ACC112 (cell line): ENCODE measurements at regions not wholly inside any gene's neighbourhood (a gene's known extent, or its start where the extent isn't known, plus 50 kb on each side); places are given as distances from the start of the nearest gene placed in this dataset.

Experiments
- H2AFZ ChIP-seq: fragments of 200-600 bp; sonication (generic); one replicate; pipeline ENCODE4 v1.6.0; 2017; ENCODE audit warnings: antibody characterized with exemption, low read length; ENCODE audit not compliant: unreplicated experiment
- H3K27ac ChIP-seq: fragments of 200-600 bp; sonication (generic); 2 replicates; pipeline ENCODE4 v1.5.1; 2014; ENCODE audit warnings: low read depth, mild to moderate bottlenecking, antibody characterized with exemption, low read length, moderate library complexity
- H3K27me3 ChIP-seq: fragments of 200-600 bp; sonication (generic); 2 replicates; pipeline ENCODE4 v1.6.1; 2014; ENCODE audit warnings: mild to moderate bottlenecking, antibody characterized with exemption, low read length, moderate library complexity, mixed read lengths; ENCODE audit not compliant: insufficient read depth
- H3K36me3 ChIP-seq: fragments of 200-600 bp; sonication (generic); 2 replicates; pipeline ENCODE4 v1.6.1; 2016; ENCODE audit warnings: mild to moderate bottlenecking, antibody characterized with exemption, low read length, moderate library complexity, mixed read lengths; ENCODE audit not compliant: insufficient read depth
- H3K4me1 ChIP-seq: fragments of 200-600 bp; sonication (generic); one replicate; pipeline ENCODE4 v1.6.1; 2016; ENCODE audit warnings: low read length, mixed read lengths; ENCODE audit not compliant: insufficient read depth, unreplicated experiment, control insufficient read depth
- H3K4me3 ChIP-seq: fragments of 200-600 bp; sonication (generic); 2 replicates; pipeline ENCODE4 v1.5.1; 2014; ENCODE audit warnings: mild to moderate bottlenecking, low read depth, low read length
- H3K79me2 ChIP-seq: fragments of 200-600 bp; sonication (generic); one replicate; pipeline ENCODE4 v1.6.0; 2016; ENCODE audit warnings: low read length; ENCODE audit not compliant: control insufficient read depth, unreplicated experiment, insufficient read depth

- Histone ChIP-seq H2AFZ (no peak overlapping the region), H3K36me3 (no peaks in the 10 kb centered on the region), H3K27ac (no peak overlapping the region), H3K4me3 (no peak overlapping the region), H3K27me3 (peaks cover 22% of the 10 kb centered on the region; the same call in 1 of the 2 replicates), H3K79me2 (no peaks in the 10 kb centered on the region), H3K4me1 (no peaks in the 10 kb centered on the region)
Observed at GRCh38 chr9:117612317-117612716, 91.9 kb upstream of the TLR4 start.

- Histone ChIP-seq H3K79me2 (no peaks in the 10 kb centered on the region), H3K36me3 (no peaks in the 10 kb centered on the region), H2AFZ (no peak overlapping the region), H3K4me1 (no peaks in the 10 kb centered on the region), H3K27me3 (no peaks in the 10 kb centered on the region), H3K27ac (no peak overlapping the region), H3K4me3 (no peak overlapping the region)
Observed at GRCh38 chr9:117597977-117598376, 106.2 kb upstream of the TLR4 start.

- Histone ChIP-seq H3K4me1 (no peaks in the 10 kb centered on the region), H3K4me3 (no peak overlapping the region), H2AFZ (no peak overlapping the region), H3K27me3 (no peaks in the 10 kb centered on the region), H3K79me2 (no peaks in the 10 kb centered on the region), H3K36me3 (no peaks in the 10 kb centered on the region), H3K27ac (no peak overlapping the region)
Observed at GRCh38 chr9:117596678-117597077, 107.5 kb upstream of the TLR4 start.

GRCh38 chr9:117595650-117596049, 108.6 kb upstream of the TLR4 start:
- H3K27me3 ChIP-seq = no peaks in the 10 kb centered on the region
- H3K27ac ChIP-seq = no peak overlapping the region
- no peaks in the 10 kb centered on the region for H3K4me1 ChIP-seq
- no peaks in the 10 kb centered on the region for H3K79me2 ChIP-seq
- no peak overlapping the region for H2AFZ ChIP-seq
- no peak overlapping the region for H3K4me3 ChIP-seq
- no peaks in the 10 kb centered on the region for H3K36me3 ChIP-seq

- Histone ChIP-seq H3K27ac (no peak overlapping the region), H3K79me2 (no peaks in the 10 kb centered on the region), H3K4me1 (no peaks in the 10 kb centered on the region), H3K36me3 (no peaks in the 10 kb centered on the region), H2AFZ (no peak overlapping the region), H3K27me3 (no peaks in the 10 kb centered on the region; the same call in 1 of the 2 replicates), H3K4me3 (no peak overlapping the region)
Observed at GRCh38 chr9:117587263-117587662, 116.9 kb upstream of the TLR4 start.

GRCh38 chr9:117574099-117574498, 130.1 kb upstream of the TLR4 start:
- Histone ChIP-seq H3K27me3 (no peaks in the 10 kb centered on the region), H3K27ac (no peak overlapping the region), H3K4me1 (no peaks in the 10 kb centered on the region), H3K36me3 (no peaks in the 10 kb centered on the region), H3K79me2 (no peaks in the 10 kb centered on the region), H2AFZ (no peak overlapping the region), H3K4me3 (no peak overlapping the region)

GRCh38 chr9:117564839-117565238, 139.4 kb upstream of the TLR4 start:
- Histone ChIP-seq H3K79me2 (no peaks in the 10 kb centered on the region), H2AFZ (no peak overlapping the region), H3K27ac (no peak overlapping the region), H3K4me3 (no peak overlapping the region), H3K4me1 (no peaks in the 10 kb centered on the region), H3K36me3 (no peaks in the 10 kb centered on the region), H3K27me3 (no peaks in the 10 kb centered on the region)

GRCh38 chr9:117561761-117562160, 142.4 kb upstream of the TLR4 start:
- no peak overlapping the region for H3K4me3 ChIP-seq
- no peaks in the 10 kb centered on the region for H3K4me1 ChIP-seq
- no peak overlapping the region for H2AFZ ChIP-seq
- H3K79me2 ChIP-seq = no peaks in the 10 kb centered on the region
- no peaks in the 10 kb centered on the region for H3K36me3 ChIP-seq
- no peak overlapping the region for H3K27ac ChIP-seq
- H3K27me3 ChIP-seq = no peaks in the 10 kb centered on the region

- no peak overlapping the region for H3K4me3 ChIP-seq
- no peaks in the 10 kb centered on the region for H3K79me2 ChIP-seq
- no peaks in the 10 kb centered on the region for H3K36me3 ChIP-seq
- H3K27me3 ChIP-seq = no peaks in the 10 kb centered on the region
- H2AFZ ChIP-seq = no peak overlapping the region
- no peak overlapping the region for H3K27ac ChIP-seq
- no peaks in the 10 kb centered on the region for H3K4me1 ChIP-seq
Observed at GRCh38 chr9:117555964-117556629, 141.2 kb upstream of the ASTN2 start.

- Histone ChIP-seq H3K36me3 (no peaks in the 10 kb centered on the region), H3K4me3 (no peak overlapping the region), H2AFZ (no peak overlapping the region), H3K4me1 (no peaks in the 10 kb centered on the region), H3K27me3 (peaks cover 8% of the 10 kb centered on the region; the same call in 1 of the 2 replicates), H3K79me2 (no peaks in the 10 kb centered on the region), H3K27ac (no peak overlapping the region)
Observed at GRCh38 chr9:117552811-117553210, 138.0 kb upstream of the ASTN2 start.

- no peaks in the 10 kb centered on the region for H3K36me3 ChIP-seq
- peaks cover 13% of the 10 kb centered on the region for H3K27me3 ChIP-seq
- no peak overlapping the region for H2AFZ ChIP-seq
- H3K4me3 ChIP-seq = no peak overlapping the region
- H3K4me1 ChIP-seq = no peaks in the 10 kb centered on the region
- H3K27ac ChIP-seq = no peak overlapping the region
- no peaks in the 10 kb centered on the region for H3K79me2 ChIP-seq
Observed at GRCh38 chr9:117551171-117551570, 136.3 kb upstream of the ASTN2 start.
